HG03354 (cell line): ENCODE measurements at regions not wholly inside any gene's neighbourhood (a gene's known extent, or its start where the extent isn't known, plus 50 kb on each side); places are given as distances from the start of the nearest gene placed in this dataset.

Experiments
- ATAC-seq: cut with Tn5 transposase; IDR thresholded peaks from one replicate; pipeline ENCODE4 v1.9.1; 2021; ENCODE audit warnings: mild to moderate bottlenecking; ENCODE audit not compliant: unreplicated experiment, poor library complexity, severe bottlenecking

DNA sequence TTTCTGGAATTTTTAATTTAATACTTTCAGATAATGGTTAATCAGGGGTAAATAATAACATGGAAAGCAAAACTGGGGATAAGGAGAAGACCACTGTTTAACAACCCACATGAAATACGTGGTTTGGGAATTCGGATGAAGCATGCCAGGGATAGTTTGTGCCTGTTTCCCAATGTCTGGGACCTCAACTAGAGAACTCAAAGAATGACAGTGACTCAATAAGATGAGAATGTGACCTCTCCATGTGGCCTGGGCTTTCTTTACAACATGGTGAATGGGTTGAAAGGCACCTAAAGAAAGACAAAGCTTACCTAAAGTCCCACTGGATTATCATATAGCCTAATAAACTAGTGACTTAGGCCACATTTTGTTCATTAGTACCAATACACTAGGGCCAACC, 460.3 kb upstream of the LRFN5 start:
- ATAC-seq: no peak

DNA sequence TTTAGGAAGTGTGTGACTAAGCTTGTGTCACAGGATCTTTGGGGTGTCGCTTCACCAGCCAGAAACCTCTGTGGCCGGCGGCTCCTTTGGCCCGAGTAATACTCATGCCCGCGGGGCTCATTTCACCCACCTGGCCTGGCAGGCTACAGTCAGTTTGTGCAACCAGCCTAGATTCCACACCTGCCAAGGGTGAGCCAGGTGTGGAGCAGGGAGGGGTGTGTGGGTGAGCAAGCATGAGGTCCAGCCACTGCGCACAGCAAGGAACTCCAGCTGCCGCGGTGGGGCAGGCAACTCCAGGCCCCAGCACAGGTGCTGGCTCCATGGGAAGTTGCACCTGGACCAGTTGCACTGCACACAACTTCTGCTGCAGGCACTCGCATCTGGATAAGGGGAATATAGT, 462.3 kb upstream of the LRFN5 start:
- ATAC-seq: no peak

DNA sequence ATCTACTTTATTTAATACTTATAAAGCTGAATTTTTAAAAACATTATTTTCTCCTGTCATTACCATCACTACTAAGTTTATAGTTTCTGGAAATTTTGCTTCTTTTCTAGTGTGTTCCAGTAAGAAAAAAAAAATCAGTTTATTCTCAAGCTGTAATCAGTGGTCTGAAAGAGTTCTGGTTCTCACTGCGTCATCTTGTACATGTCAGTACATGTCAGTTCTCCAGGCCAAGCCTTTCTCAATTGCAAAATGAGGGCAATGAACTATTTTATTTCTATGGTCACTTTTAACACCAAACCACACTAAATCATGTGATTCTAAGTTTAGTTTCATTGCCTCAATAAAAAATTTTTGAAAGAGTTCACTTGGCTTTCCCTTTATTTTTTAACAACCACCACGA, 468.9 kb upstream of the LRFN5 start:
- no peak for ATAC-seq

DNA sequence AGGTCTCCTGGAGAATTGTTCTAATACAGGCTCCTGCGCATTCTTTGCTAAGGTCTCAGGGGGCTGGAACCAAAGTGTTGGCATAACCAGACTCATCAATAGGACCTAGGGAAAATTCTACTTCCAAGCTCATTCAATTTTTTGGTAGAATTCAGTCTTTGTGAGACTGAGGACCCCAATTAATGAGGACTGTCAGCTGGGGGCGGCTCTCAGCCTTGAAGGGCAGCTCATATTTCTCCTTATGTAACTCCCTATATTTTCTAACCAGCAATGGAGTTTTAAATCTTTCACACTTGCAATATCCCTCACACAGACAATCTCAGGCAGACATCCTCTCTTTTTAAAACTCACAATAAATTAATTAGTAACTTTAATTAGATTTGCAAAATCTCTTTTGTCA, 476.4 kb upstream of the LRFN5 start:
- ATAC-seq: no peak

DNA sequence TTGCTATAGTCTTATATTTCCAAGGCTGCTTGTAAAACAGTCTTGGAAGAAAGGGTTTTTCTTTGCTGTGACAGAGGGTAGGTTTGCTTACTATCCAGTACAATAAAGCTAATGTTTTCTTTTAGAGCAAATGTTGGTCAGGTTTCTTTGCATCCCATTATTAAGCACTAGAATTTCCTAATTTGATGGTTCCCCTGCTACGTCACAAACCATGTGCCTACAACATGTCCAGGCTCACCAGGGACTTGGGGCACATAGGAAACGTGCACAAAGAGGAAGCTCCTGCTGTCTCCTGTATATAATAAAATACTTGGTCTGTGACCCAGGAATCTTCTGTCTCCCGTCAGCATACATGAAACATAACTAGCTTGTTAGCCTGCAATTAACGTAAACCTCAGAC, 486.3 kb upstream of the LRFN5 start:
- no peak for ATAC-seq

DNA sequence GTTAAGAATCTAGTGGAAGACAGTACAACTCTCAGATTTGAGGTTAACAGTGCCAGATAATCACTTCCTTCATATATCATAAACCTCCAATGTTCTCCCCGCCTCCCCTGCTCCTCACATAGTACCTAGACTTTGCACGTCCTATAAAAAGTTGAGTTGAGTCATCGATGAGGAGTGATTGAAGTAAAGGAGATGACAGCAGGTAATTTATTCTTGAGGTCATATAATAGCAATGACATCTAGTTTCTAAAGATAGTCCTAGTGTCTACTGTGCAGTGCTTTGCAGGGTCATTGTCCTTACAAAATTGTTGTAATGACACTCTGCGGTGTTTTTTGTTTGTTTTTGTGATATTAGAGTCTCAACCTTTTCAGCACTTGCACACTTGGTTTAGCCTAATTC, 510.5 kb upstream of the LRFN5 start:
- no peak for ATAC-seq

DNA sequence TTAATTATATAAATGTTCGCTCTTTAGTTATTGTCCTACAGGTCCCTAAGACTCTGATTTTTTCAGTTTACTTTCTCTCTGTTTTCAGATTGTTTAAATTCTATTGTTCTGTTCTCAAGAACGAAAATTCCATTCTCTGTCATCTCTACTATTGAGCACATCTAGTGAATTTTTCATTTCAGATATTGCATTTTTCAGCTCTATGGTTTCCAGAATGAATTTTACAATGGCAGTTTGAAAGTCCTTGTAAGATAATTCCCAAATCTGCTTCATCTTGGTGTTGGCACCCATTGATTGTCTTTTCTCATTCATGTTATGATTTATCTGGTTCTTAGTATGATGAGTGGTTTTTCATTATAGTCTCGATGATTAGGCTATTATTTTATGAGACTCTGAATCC, 519.6 kb upstream of the LRFN5 start:
- no peak for ATAC-seq

DNA sequence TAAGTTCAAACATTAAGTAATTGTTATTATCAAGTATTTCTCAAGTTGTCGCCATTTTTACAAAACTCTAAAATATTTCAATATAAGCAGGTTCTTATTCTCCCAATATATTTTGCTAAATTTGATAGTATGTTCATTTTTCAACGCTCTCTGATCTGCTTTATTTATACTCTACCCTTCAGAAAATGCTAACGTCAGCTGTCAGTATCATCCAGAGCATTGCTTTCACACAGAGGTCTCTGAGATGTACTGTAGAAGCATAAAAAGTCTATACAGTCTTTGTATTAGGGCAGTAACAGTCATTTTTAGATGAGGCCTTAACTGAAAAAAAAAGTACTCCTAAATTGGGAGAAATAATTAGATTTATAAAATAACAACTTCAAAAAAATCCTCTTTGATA, 533.1 kb upstream of the LRFN5 start:
- no peak for ATAC-seq

DNA sequence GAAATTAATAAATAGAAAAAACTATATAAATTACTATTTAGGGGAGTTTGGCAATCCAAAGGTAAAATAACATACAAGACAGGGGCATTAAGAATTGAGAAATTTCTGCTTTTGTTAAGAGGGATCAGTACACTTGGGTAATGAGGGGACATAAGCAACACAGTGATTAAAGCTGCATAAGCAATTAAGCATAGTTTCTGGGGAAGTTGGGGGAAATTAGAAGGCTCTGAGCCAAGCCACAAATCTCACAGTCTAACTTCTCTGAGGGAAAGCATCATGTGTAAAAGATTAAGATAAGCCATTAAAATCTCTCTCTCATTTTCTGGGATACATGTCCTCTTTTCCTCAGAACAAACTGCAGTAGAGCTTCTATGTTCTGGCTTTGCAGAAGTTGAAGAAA, 533.9 kb upstream of the LRFN5 start:
- ATAC-seq: no peak

DNA sequence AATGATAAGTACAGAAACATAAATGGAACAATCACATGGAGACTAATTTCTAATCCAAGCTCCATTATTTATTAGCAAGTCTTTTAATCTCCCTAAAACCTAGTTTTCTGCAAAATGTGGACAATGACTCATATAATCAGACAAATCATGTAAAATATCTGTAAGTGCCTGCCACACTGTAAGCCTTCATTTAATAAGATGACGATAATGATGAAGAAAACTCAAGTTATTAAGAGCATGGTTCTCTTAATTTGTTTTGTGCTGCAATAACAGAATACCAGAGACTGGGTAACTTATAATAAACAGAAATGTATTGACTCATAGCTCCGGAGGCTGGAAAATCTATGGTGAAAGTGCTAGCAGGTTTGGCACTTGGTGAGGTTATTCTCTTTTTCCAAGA, 535.3 kb upstream of the LRFN5 start:
- ATAC-seq: no peak

DNA sequence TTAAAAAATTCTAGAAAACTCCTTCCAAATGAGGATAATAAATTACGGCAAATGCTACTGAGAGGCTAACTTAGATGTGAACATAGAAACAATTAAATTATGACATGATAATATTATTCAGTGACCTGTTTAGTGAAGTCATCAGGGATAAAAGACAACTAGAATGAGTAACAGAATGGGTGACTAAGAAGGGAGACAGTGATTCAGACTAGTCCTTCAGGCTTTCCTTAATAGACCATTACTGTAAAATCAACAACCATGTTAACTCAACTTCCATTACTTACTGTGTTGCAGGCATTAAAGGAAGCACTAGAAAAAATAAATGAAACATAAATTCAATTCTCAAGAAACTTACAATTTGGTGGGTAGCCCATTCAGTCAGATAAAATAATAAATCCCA, 543.9 kb upstream of the LRFN5 start:
- no peak for ATAC-seq

DNA sequence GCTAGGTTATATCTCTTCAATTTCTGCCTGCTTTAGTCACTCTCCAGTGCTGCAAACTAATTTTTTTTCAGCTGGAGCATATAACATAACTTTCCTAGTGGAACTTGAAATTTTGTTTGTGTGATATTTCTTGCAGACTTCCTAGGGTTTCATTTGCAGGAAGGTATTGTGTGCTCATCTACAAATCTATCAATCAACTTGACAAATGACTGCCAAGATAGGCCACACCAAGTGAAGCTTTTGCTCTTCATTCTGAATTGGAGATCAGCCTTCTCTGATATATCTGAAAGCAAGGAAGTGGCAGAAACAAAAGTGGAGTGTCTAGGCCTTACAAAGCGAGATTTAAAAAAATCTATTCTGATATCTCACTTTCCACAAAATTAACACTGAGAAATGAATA, 551.1 kb upstream of the LRFN5 start:
- ATAC-seq: no peak

DNA sequence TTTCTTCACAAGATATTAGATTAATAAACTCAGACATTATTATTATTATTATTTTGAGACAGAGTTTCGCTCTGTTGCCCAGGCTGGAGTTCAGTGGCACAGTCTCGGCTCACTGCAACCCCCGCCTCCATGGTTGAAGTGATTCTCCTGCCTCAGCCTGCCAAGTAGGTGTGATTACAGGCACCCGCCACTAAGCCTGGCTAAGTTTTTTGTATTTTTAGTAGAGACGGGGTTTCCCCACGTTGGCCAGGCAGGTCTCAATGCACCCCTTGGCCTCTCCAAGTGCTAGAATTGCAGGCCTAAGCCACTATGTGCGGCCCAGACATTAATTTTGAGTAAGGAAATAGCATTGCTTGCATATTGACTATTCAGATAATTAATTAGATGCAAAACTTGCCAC, 554.9 kb upstream of the LRFN5 start:
- ATAC-seq: no peak

DNA sequence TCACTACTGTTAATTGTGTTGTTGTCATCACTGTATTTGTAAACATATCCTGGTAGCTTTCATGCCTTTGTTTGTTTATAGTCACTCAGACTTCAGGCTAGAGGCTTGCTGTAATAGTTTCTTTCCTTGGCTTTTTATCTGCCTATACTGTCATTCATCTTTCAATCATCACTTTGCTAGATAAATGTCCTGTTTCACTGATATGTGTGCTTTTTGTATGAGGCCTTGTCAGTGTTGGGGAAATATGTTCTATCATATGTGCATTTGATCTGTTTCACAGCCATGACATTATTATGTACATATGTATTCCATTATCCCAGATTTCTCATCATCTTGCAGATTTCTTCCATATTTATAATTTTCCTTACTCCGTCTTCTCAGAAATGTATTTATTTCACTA, 558.9 kb upstream of the LRFN5 start:
- no peak for ATAC-seq

DNA sequence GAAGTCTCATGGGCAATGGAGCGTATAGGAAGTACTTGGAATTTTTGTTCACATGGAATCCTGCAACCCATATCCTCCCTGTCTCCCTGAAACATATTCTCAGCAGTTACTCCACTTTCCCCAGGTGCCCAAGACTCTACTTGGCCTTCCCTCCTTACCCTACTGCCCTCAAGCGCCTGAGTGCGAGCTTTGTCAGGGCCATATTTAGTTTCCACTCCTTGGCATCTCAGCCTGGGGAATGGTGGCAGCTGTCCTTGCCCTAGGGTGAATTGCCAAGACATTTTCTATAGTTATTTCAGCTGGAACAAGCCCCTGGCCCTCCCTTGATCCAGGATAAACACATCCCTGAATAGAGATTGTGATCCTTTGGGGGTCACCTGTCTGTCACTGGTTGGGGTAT, 569.3 kb upstream of the LRFN5 start:
- ATAC-seq: no peak

DNA sequence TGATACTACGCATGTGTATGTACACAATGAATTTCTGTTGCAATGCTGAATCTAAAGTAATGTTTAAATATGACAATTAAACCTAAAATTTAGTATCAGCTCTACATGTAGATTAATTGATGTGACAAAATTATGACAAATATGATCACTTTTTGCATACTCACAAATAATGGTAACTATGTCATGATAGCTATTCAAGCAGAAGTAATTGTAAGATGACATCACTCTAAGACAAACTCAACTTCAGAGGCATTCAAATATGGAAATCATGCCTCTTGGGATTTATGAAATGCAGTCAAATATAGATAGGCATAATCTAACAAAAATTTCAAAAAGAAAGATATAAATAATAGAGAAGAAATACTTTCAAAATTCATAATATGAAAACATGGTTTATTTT, 571.7 kb upstream of the LRFN5 start:
- no peak for ATAC-seq

DNA sequence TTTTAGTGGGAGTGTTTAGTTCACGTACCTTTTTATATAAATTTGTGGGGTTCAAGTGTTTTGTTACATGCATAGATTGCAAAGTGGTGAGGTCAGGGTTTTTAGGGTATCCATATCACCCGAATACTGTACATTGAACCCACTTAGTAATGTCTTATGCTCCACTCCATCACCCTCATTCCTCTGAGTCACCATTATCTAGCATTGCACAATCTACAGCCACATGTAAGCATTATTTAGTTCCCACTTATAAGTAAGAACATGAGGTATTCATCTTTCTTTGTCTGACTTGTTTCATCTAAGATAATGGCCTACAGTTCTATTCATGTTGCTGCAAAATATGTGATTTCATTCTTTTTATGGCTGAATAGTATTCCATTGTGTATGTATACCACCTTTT, 583.7 kb upstream of the LRFN5 start:
- ATAC-seq: no peak

DNA sequence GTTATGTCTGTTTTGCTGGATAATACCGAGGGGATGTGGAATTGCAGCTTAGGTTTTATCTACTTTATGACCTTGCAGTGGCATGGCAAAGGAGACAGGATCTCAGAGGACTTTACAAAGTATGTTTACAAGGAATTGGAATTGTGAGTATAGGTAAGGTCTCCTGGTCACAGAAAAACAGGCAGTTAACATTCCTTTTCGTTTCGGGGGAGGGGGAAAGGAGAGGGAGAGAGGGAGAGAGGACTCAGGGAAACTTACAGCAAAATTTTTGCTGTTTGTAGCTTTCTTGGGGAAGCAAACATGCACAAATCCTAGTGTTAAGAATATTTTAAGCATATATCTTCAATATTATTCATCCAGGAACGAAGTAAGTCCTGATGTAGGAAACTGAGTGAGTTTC, 590.5 kb upstream of the LRFN5 start:
- ATAC-seq: no peak

DNA sequence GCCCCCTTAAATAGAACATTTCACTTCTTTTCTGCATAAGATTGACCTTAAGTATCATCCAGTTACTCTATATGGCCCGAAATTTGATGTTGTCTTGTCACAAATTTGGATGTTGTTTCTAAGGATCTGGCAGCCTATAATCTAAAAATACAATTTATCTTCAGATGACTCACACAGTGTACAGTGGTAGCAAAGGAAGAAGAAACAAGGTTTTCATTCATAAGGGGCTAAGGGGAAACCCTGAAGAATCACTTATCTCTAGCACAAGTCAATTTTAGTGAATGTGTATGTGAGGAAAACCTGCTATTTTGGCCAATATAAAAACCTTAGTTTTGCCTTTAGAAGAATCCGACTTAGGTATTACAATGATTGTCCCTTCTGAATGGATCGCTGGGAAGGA, 606.3 kb upstream of the LRFN5 start:
- ATAC-seq: no peak

DNA sequence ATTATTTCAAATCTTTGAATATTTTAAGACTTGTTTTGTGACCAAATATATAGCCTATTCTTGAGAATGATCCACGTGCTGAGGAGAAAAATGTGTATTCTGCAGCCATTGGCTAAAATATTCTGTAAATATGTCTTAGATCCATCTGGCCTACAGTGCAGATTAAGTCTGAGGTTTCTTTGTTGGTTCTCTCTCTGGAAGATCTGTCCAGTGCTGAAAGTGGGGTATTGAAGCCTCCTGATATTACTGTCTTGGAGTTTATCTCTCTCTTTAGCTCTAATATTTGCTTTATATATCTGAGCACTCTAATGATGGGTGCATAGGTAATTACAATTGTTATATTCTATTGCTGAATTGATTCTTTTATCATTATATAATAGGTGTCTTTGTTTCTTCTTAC, 617.4 kb upstream of the LRFN5 start:
- ATAC-seq: no peak

DNA sequence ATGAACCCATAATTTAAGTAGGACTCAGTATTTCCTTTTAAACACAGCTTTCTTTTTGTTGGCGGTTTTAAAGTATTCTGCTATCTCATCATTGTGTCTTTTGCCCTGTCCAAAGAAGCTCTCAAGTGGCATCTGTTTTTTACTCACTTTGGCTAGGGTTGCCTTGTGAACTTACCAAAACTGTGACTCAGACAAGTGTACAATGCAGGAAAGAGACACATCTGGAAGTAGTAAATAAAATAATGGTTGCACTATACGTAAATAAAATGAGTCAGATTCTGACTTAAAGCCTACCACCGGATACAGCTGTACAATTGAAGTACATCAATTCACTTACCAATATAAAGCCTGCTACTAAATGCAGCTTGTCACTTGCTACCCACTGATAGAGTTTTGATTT, 619.2 kb upstream of the LRFN5 start:
- ATAC-seq: no peak

DNA sequence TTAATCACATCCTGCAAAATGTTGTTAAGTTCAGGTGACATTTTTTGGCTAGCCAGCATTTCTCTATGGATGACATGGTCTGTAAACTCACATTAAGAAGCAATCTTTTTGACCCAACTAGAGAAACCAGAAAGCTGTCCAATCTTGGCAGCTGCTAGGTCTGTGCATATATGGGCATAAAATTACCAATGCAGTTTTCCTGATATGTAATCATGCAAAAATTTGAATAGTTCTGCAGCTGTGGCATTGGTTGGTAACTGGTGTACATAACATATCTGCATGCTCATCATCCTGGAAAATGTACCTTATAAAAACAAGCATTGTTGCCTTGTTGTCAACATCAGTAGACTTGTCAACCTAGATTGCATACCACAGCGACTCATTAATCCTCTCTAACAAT, 620.0 kb upstream of the LRFN5 start:
- no peak for ATAC-seq

DNA sequence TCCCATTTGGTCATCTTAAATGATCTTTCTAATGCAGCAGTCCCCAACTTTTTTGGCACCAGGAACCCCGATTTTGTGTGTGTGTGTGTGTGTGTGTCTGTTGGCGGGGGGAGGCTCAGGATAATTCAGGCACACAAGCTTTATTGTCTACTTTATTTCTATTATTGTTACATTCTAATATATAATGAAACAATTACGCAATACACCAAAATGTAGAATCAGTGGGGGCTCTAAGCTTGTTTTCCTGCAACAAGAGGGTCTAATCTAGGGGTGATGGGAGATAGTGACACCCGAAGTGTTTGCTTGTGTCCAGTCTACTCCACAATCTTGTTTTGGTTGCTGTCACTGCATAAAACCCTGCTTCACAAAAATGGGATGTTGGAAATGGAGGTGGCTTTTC, 621.1 kb upstream of the LRFN5 start:
- ATAC-seq: no peak
